ENCODE measurements at regions not wholly inside any gene's neighbourhood (a gene's known extent, or its start where the extent isn't known, plus 50 kb on each side); places are given as distances from the start of the nearest gene placed in this dataset.

- H2AFZ ChIP-seq (ENCODE audit: control insufficient read depth, low read length) = no peak overlapping the region
- no peaks in the 10 kb centered on the region for H4K20me1 ChIP-seq (ENCODE audit: control insufficient read depth, extremely low read depth, insufficient read depth, low read length)
- DNase-seq (ENCODE audit: low read depth, low spot score) (no peak), FAIRE-seq (no peak)
- no peaks in the 10 kb centered on the region for H3K79me2 ChIP-seq (ENCODE audit: control insufficient read depth, insufficient read depth, low read length)
- dilution Hi-C loops (cut with MboI; ENCODE audit: extremely low pct_ligation_motif_present, low sequenced_read_pairs) = no loop called here
- H3K27me3 ChIP-seq (ENCODE audit: control insufficient read depth, extremely low read depth, insufficient read depth, low read length) = no peaks in the 10 kb centered on the region
- H3K9me1 ChIP-seq (ENCODE audit: control insufficient read depth, extremely low read depth, insufficient read depth, low read length) = no peaks in the 10 kb centered on the region
- no peak for TF ChIP-seq CTCF (optimal IDR thresholded peaks at IDR 0.05 in 1 of 3, IDR thresholded peaks at IDR 0.05 in 1 of 3, conservative IDR thresholded peaks at IDR 0.05 in 1 of 3; ENCODE audit: extremely low read depth in 1 of 3, insufficient read depth in 2 of 3, low read length in 3 of 3)
- TF ChIP-seq EZH2 (IDR thresholded peaks at IDR 0.05; ENCODE audit: low read length) = no peak
- no peak overlapping the region for H3K4me2 ChIP-seq (ENCODE audit: control insufficient read depth, extremely low read depth, insufficient read depth, low read depth, low read length)
- no peak overlapping the region for H3K9ac ChIP-seq (ENCODE audit: control insufficient read depth, extremely low read depth, insufficient read depth, low read length)
- no peaks in the 10 kb centered on the region for H3K9me3 ChIP-seq (ENCODE audit: control insufficient read depth, low read depth, low read length)
- H3K4me1 ChIP-seq (ENCODE audit: control insufficient read depth, extremely low read depth, insufficient read depth, low read length) = no peaks in the 10 kb centered on the region
- H3K4me3 ChIP-seq (ENCODE audit: control insufficient read depth in 2 of 3, extremely low read depth in 1 of 3, insufficient read depth in 2 of 3, low read depth in 1 of 3, low read length in 3 of 3) = no peak overlapping the region
- H3K27ac ChIP-seq (ENCODE audit: control insufficient read depth, insufficient read depth, low read length) = no peak overlapping the region
- H3K36me3 ChIP-seq (ENCODE audit: control insufficient read depth in 2 of 2, extremely low read depth in 1 of 2, insufficient read depth in 2 of 2, low read length in 2 of 2) = no peaks in the 10 kb centered on the region
These were observed 937.0 kb upstream of the ALCAM start for GRCh38 chr3:104429727-104430126.

- TF ChIP-seq CTCF (optimal IDR thresholded peaks at IDR 0.05 in 1 of 3, IDR thresholded peaks at IDR 0.05 in 1 of 3, conservative IDR thresholded peaks at IDR 0.05 in 1 of 3; ENCODE audit: extremely low read depth in 1 of 3, insufficient read depth in 2 of 3, low read length in 3 of 3) (no peak), EZH2 (IDR thresholded peaks at IDR 0.05; ENCODE audit: low read length) (no peak)
- dilution Hi-C loops (cut with MboI; ENCODE audit: extremely low pct_ligation_motif_present, low sequenced_read_pairs) = no loop called here
- H3K4me2 ChIP-seq (ENCODE audit: control insufficient read depth, extremely low read depth, insufficient read depth, low read depth, low read length) = no peak overlapping the region
- FAIRE-seq = no peak
- no peak overlapping the region for H2AFZ ChIP-seq (ENCODE audit: control insufficient read depth, low read length)
- no peaks in the 10 kb centered on the region for H3K9me3 ChIP-seq (ENCODE audit: control insufficient read depth, low read depth, low read length)
- no peaks in the 10 kb centered on the region for H3K36me3 ChIP-seq (ENCODE audit: control insufficient read depth in 2 of 2, extremely low read depth in 1 of 2, insufficient read depth in 2 of 2, low read length in 2 of 2)
- H4K20me1 ChIP-seq (ENCODE audit: control insufficient read depth, extremely low read depth, insufficient read depth, low read length) = no peaks in the 10 kb centered on the region
- H3K4me1 ChIP-seq (ENCODE audit: control insufficient read depth, extremely low read depth, insufficient read depth, low read length) = peaks cover 16% of the 10 kb centered on the region
- no peak overlapping the region for H3K4me3 ChIP-seq (ENCODE audit: control insufficient read depth in 2 of 3, extremely low read depth in 1 of 3, insufficient read depth in 2 of 3, low read depth in 1 of 3, low read length in 3 of 3)
- H3K27ac ChIP-seq (ENCODE audit: control insufficient read depth, insufficient read depth, low read length) = no peak overlapping the region
- no peak for DNase-seq (ENCODE audit: low read depth, low spot score)
- no peaks in the 10 kb centered on the region for H3K79me2 ChIP-seq (ENCODE audit: control insufficient read depth, insufficient read depth, low read length)
- H3K9me1 ChIP-seq (ENCODE audit: control insufficient read depth, extremely low read depth, insufficient read depth, low read length) = no peaks in the 10 kb centered on the region
- no peaks in the 10 kb centered on the region for H3K27me3 ChIP-seq (ENCODE audit: control insufficient read depth, extremely low read depth, insufficient read depth, low read length)
- H3K9ac ChIP-seq (ENCODE audit: control insufficient read depth, extremely low read depth, insufficient read depth, low read length) = no peak overlapping the region
These were observed 930.2 kb upstream of the ALCAM start for GRCh38 chr3:104436506-104436905.
